SK-N-SH treated with all-trans-retinoic acid at 6 μM for 48 hours (cell line): ENCODE measurements at regions not wholly inside any gene's neighbourhood (a gene's known extent, or its start where the extent isn't known, plus 50 kb on each side); places are given as distances from the start of the nearest gene placed in this dataset.

ENCODE experiments used
- ATAC-seq: fragments of 200-7000 bp; cut with Tn5 transposase; 3 replicates; pipeline ENCODE4 v1.9.1; 2020; ENCODE audit warnings: mild to moderate bottlenecking, moderate library complexity
- ARNTL ChIP-seq: fragments of 450-650 bp; formaldehyde crosslinking; IDR thresholded peaks from 2 replicates; pipeline ENCODE4 v1.5.0; 2020; ENCODE audit warnings: low read depth, mild to moderate bottlenecking, moderate library complexity, borderline replicate concordance
- BACH2 ChIP-seq: fragments of 250-450 bp; sonication (Bioruptor Pico); IDR thresholded peaks from 2 replicates; pipeline ENCODE4 v1.9.0; 2021; ENCODE audit warnings: mild to moderate bottlenecking, borderline replicate concordance
- CSDC2 ChIP-seq: fragments of 250-450 bp; sonication (Bioruptor Pico); IDR thresholded peaks from 2 replicates; pipeline ENCODE4 v1.5.0; 2020; ENCODE audit warnings: mild to moderate bottlenecking, moderate library complexity
- ESRRG ChIP-seq: fragments of 250-450 bp; sonication (Bioruptor Pico); IDR thresholded peaks from 2 replicates; pipeline ENCODE4 v1.6.1; 2021; ENCODE audit warnings: mild to moderate bottlenecking
- GLIS3 ChIP-seq: fragments of 250-450 bp; sonication (Bioruptor Pico); IDR thresholded peaks from 2 replicates; pipeline ENCODE4 v1.5.0; 2020; ENCODE audit warnings: mild to moderate bottlenecking, moderate library complexity
- ISL1 ChIP-seq: fragments of 250-450 bp; sonication (Bioruptor Pico); IDR thresholded peaks from 2 replicates; pipeline ENCODE4 v2.1.2; 2022; ENCODE audit warnings: mild to moderate bottlenecking, moderate library complexity
- OSR1 ChIP-seq: fragments of 250-450 bp; sonication (Bioruptor Pico); IDR thresholded peaks from 2 replicates; pipeline ENCODE4 v1.8.0; 2022; ENCODE audit warnings: moderate library complexity, mild to moderate bottlenecking, inconsistent platforms
- PPARA ChIP-seq: fragments of 250-450 bp; sonication (Bioruptor Pico); IDR thresholded peaks from 2 replicates; pipeline ENCODE4 v1.5.0; 2020; ENCODE audit warnings: mild to moderate bottlenecking, borderline replicate concordance
- RARB ChIP-seq: fragments of 250-450 bp; sonication (Bioruptor Pico); IDR thresholded peaks from 2 replicates; pipeline ENCODE4 v1.8.0; 2021; ENCODE audit warnings: mild to moderate bottlenecking, moderate library complexity
- SNAI2 ChIP-seq: fragments of 250-450 bp; sonication (Bioruptor Pico); IDR thresholded peaks from 2 replicates; pipeline ENCODE4 v1.5.0; 2020; ENCODE audit warnings: mild to moderate bottlenecking, moderate library complexity
- TOX ChIP-seq: fragments of 250-450 bp; sonication (Bioruptor Pico); IDR thresholded peaks from 2 replicates; pipeline ENCODE4 v1.8.0; 2021; ENCODE audit warnings: mild to moderate bottlenecking, moderate library complexity, borderline replicate concordance
- ZC3H10 ChIP-seq: fragments of 250-450 bp; sonication (Bioruptor Pico); IDR thresholded peaks from 2 replicates; pipeline ENCODE4 v1.5.1; 2021; ENCODE audit warnings: mild to moderate bottlenecking, moderate library complexity
- ZFP30 ChIP-seq: fragments of 450-650 bp; formaldehyde crosslinking; IDR thresholded peaks from 2 replicates; pipeline ENCODE4 v1.5.0; 2022; ENCODE audit warnings: mild to moderate bottlenecking, moderate library complexity
- ZNF565 ChIP-seq: fragments of 450-650 bp; formaldehyde crosslinking; conservative IDR thresholded peaks from 2 replicates; pipeline ENCODE4 v1.5.0; 2020; ENCODE audit warnings: low read depth, mild to moderate bottlenecking, moderate library complexity
- ZNF70 ChIP-seq: fragments of 450-650 bp; formaldehyde crosslinking; IDR thresholded peaks from 2 replicates; pipeline ENCODE4 v1.5.0; 2020; ENCODE audit warnings: mild to moderate bottlenecking, moderate library complexity
- ZNF8 ChIP-seq: fragments of 450-650 bp; formaldehyde crosslinking; IDR thresholded peaks from 2 replicates; pipeline ENCODE4 v1.5.0; 2020; ENCODE audit warnings: mild to moderate bottlenecking, moderate library complexity
- TF ChIP-seq, protein P1 (sequence below): fragments of 250-450 bp; sonication (Bioruptor Pico); IDR thresholded peaks from 2 replicates; pipeline ENCODE4 v1.5.1; 2021; ENCODE audit warnings: mild to moderate bottlenecking, moderate library complexity
- TF ChIP-seq, protein P2 (sequence below): fragments of 250-450 bp; sonication (Bioruptor Pico); IDR thresholded peaks from 2 replicates; pipeline ENCODE4 v1.8.0; 2020; ENCODE audit warnings: mild to moderate bottlenecking, moderate library complexity, borderline replicate concordance
- TF ChIP-seq, protein P3 (sequence below): fragments of 250-450 bp; sonication (Bioruptor Pico); IDR thresholded peaks from 2 replicates; pipeline ENCODE4 v1.5.1; 2020; ENCODE audit warnings: low read depth, mild to moderate bottlenecking, moderate library complexity
- TF ChIP-seq, protein P4 (sequence below): fragments of 250-450 bp; sonication (Bioruptor Pico); IDR thresholded peaks from 2 replicates; pipeline ENCODE4 v1.5.0; 2020; ENCODE audit warnings: mild to moderate bottlenecking, moderate library complexity
- TF ChIP-seq, protein P5 (sequence below): fragments of 250-450 bp; sonication (Bioruptor Pico); IDR thresholded peaks from 2 replicates; pipeline ENCODE4 v1.8.0; 2021; ENCODE audit warnings: low read depth, mild to moderate bottlenecking, moderate library complexity, borderline replicate concordance

DNA sequence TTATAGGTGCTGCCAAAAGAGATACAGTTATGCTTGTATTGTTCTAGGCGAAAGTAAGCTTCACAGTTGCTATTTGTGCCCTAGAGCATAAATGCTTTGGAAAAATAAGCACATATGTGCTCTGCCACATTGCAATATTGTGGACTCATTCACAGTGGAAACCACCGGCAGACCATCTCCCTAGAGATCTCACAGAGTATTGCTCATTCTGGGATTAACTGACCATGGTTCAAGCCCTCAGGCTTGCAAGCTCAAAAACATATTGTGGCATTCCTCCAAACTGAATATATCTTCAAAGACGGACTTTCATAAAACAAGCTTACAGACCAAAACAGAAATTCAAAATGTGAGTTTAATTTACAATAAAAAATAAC is 158.2 kb upstream of the CCDC150 start:
- no peak for ATAC-seq
- TF ChIP-seq, protein P1, sequence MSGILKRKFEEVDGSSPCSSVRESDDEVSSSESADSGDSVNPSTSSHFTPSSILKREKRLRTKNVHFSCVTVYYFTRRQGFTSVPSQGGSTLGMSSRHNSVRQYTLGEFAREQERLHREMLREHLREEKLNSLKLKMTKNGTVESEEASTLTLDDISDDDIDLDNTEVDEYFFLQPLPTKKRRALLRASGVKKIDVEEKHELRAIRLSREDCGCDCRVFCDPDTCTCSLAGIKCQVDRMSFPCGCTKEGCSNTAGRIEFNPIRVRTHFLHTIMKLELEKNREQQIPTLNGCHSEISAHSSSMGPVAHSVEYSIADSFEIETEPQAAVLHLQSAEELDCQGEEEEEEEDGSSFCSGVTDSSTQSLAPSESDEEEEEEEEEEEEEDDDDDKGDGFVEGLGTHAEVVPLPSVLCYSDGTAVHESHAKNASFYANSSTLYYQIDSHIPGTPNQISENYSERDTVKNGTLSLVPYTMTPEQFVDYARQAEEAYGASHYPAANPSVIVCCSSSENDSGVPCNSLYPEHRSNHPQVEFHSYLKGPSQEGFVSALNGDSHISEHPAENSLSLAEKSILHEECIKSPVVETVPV (CRISPR knock-in tag): no peak
- no peak for TF ChIP-seq GLIS3 (CRISPR knock-in tag)
- no peak for TF ChIP-seq BACH2
- no peak for TF ChIP-seq PPARA (CRISPR knock-in tag)
- TF ChIP-seq, protein P2, sequence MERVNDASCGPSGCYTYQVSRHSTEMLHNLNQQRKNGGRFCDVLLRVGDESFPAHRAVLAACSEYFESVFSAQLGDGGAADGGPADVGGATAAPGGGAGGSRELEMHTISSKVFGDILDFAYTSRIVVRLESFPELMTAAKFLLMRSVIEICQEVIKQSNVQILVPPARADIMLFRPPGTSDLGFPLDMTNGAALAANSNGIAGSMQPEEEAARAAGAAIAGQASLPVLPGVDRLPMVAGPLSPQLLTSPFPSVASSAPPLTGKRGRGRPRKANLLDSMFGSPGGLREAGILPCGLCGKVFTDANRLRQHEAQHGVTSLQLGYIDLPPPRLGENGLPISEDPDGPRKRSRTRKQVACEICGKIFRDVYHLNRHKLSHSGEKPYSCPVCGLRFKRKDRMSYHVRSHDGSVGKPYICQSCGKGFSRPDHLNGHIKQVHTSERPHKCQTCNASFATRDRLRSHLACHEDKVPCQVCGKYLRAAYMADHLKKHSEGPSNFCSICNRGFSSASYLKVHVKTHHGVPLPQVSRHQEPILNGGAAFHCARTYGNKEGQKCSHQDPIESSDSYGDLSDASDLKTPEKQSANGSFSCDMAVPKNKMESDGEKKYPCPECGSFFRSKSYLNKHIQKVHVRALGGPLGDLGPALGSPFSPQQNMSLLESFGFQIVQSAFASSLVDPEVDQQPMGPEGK (CRISPR knock-in tag): no peak
- TF ChIP-seq TOX (CRISPR knock-in tag): no peak
- no peak for TF ChIP-seq ZNF70
- no peak for TF ChIP-seq ARNTL (CRISPR knock-in tag)
- TF ChIP-seq ESRRG (CRISPR knock-in tag): no peak
- TF ChIP-seq, protein P3, sequence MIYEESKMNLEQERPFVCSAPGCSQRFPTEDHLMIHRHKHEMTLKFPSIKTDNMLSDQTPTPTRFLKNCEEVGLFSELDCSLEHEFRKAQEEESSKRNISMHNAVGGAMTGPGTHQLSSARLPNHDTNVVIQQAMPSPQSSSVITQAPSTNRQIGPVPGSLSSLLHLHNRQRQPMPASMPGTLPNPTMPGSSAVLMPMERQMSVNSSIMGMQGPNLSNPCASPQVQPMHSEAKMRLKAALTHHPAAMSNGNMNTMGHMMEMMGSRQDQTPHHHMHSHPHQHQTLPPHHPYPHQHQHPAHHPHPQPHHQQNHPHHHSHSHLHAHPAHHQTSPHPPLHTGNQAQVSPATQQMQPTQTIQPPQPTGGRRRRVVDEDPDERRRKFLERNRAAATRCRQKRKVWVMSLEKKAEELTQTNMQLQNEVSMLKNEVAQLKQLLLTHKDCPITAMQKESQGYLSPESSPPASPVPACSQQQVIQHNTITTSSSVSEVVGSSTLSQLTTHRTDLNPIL (CRISPR knock-in tag): no peak
- no peak for TF ChIP-seq OSR1
- no peak for TF ChIP-seq ZNF8 (CRISPR knock-in tag)
- TF ChIP-seq ZNF565 (CRISPR knock-in tag): no peak
- no peak for TF ChIP-seq ZFP30 (CRISPR knock-in tag)
- TF ChIP-seq SNAI2 (CRISPR knock-in tag): no peak
- TF ChIP-seq CSDC2: no peak
- no peak for TF ChIP-seq RARB (CRISPR knock-in tag)
- TF ChIP-seq ZC3H10 (CRISPR knock-in tag): no peak
- TF ChIP-seq, protein P4, sequence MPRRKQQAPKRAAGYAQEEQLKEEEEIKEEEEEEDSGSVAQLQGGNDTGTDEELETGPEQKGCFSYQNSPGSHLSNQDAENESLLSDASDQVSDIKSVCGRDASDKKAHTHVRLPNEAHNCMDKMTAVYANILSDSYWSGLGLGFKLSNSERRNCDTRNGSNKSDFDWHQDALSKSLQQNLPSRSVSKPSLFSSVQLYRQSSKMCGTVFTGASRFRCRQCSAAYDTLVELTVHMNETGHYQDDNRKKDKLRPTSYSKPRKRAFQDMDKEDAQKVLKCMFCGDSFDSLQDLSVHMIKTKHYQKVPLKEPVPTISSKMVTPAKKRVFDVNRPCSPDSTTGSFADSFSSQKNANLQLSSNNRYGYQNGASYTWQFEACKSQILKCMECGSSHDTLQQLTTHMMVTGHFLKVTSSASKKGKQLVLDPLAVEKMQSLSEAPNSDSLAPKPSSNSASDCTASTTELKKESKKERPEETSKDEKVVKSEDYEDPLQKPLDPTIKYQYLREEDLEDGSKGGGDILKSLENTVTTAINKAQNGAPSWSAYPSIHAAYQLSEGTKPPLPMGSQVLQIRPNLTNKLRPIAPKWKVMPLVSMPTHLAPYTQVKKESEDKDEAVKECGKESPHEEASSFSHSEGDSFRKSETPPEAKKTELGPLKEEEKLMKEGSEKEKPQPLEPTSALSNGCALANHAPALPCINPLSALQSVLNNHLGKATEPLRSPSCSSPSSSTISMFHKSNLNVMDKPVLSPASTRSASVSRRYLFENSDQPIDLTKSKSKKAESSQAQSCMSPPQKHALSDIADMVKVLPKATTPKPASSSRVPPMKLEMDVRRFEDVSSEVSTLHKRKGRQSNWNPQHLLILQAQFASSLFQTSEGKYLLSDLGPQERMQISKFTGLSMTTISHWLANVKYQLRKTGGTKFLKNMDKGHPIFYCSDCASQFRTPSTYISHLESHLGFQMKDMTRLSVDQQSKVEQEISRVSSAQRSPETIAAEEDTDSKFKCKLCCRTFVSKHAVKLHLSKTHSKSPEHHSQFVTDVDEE (CRISPR knock-in tag): no peak
- TF ChIP-seq, protein P5, sequence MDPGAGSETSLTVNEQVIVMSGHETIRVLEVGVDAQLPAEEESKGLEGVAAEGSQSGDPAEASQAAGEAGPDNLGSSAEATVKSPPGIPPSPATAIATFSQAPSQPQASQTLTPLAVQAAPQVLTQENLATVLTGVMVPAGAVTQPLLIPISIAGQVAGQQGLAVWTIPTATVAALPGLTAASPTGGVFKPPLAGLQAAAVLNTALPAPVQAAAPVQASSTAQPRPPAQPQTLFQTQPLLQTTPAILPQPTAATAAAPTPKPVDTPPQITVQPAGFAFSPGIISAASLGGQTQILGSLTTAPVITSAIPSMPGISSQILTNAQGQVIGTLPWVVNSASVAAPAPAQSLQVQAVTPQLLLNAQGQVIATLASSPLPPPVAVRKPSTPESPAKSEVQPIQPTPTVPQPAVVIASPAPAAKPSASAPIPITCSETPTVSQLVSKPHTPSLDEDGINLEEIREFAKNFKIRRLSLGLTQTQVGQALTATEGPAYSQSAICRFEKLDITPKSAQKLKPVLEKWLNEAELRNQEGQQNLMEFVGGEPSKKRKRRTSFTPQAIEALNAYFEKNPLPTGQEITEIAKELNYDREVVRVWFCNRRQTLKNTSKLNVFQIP: no peak

DNA sequence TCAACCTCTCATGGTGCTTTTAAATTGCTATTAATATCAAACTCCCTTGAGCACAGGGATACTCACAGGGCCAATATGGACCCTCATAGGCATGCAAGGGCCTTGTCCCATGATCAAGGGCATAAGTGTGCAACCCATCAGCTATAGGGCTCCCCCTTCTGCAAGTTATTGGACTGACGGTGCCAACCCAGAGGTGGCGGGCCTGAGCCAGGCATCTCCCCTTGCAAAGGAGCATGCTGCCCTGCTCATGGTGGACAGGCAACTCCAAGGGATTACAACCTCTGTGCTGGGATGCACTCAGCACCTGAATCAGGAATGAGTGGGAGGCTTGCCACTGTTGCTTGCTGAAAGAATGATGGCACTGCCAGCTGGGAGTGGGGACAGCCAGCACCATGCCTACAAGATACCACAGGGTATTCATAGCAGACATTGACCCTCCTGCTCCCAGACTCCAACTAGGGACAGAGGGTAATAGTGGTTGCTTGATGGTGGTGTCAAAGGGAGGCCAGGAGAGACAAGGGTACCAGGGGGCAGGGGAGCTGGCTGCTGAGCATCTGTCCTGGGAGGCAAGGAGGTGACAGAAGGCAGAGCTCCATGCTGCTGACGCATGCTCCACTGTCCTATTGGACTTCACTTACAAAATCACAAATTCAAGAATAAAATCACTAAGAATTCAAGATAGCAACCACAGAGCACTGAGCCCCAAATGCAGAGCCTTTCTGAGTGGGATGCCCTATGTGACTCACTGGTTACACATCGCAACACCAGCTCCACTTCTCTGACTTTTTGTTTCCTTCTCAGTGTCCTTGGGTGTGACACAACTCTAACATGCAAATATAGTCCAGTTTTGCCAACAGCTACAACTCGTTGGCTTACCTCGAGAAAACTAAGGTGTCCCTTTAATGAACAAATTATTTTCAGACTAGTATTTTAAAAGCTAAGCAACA is 157.1 kb upstream of the CCDC150 start:
- no peak for TF ChIP-seq GLIS3 (CRISPR knock-in tag)
- TF ChIP-seq, all 23 proteins: peak for 0
- no peak for ATAC-seq

DNA sequence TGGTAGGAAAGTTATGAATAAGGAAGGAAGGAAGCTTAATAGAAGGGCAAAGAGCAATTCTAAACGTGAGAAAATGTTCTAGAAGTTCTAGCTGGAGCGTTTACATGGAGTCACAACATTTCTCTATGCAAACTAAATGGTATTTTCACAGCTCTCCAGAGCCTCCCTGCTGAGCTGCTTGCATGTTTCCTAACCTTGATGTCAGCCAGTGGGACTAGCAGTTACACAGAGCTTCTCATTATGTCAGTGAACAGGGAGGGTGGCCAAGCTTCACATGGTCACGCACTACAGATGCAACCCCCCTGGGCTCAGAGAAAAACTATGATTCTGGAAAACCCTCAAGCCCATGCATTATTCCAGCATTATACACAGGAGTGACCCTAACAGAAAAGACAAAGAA is 153.4 kb upstream of the CCDC150 start:
- TF ChIP-seq ESRRG (CRISPR knock-in tag): no peak
- no peak for TF ChIP-seq GLIS3 (CRISPR knock-in tag)
- no peak for TF ChIP-seq ZNF8 (CRISPR knock-in tag)
- TF ChIP-seq ZFP30 (CRISPR knock-in tag): no peak
- TF ChIP-seq PPARA (CRISPR knock-in tag): no peak
- no peak for TF ChIP-seq ISL1 (CRISPR knock-in tag)
- TF ChIP-seq, protein P3 (CRISPR knock-in tag): no peak
- no peak for ATAC-seq
